Psoas muscle (tissue), 7 donors: ENCODE measurements at regions not wholly inside any gene's neighbourhood (a gene's known extent, or its start where the extent isn't known, plus 50 kb on each side); places are given as distances from the start of the nearest gene placed in this dataset.

Experiments
- ATAC-seq, 4 donors: fragments of 200-7000 bp; cut with Tn5 transposase; one replicate each; pipeline ENCODE4 v1.9.1; 2020; ENCODE audit warnings: moderate library complexity in 3 of 4, mild to moderate bottlenecking in 2 of 4
- DNase-seq, 2 donors: peaks; one replicate each; pipeline ENCODE4 v3.0.0-alpha.2; 2020
- H3K27ac ChIP-seq: fragments of 200-600 bp; one replicate; pipeline ENCODE4 v1.8.0; 2022
- H3K27me3 ChIP-seq, 3 donors: fragments of 200-600 bp in 1 of 3; one replicate each; pipeline versions ENCODE4 v1.6.1 to v1.8.0; 2013 to 2022; ENCODE audit warnings: low read length in 2 of 3, mild to moderate bottlenecking in 2 of 3, moderate library complexity in 1 of 3; ENCODE audit not compliant: insufficient read depth in 3 of 3
- H3K36me3 ChIP-seq, 2 donors: fragments of 200-600 bp in 1 of 2; one replicate each; pipeline versions ENCODE4 v1.6.1 to v1.8.0; 2013 to 2022; ENCODE audit warnings: low read depth in 1 of 2, mild to moderate bottlenecking in 1 of 2, moderate library complexity in 1 of 2; ENCODE audit not compliant: insufficient read depth in 1 of 2
- H3K4me1 ChIP-seq: fragments of 200-600 bp; one replicate; pipeline ENCODE4 v1.8.0; 2022
- H3K4me3 ChIP-seq: fragments of 200-600 bp; one replicate; pipeline ENCODE4 v1.8.0; 2022; ENCODE audit warnings: mild to moderate bottlenecking
- H3K9me3 ChIP-seq: fragments of 200-600 bp; one replicate; pipeline ENCODE4 v1.8.0; 2022
- WGBS, 3 donors: extraction: QIAGEN DNeasy Blood & Tissue Kit; methylation state at CpG; one replicate each; pipeline versions ENCODE4 v1.1.6 to v1.1.7; 2013; 5-methylcytosine and 5-hydroxymethylcytosine counted together
- intact Hi-C, 2 donors: fragments of 100-400 bp; cut with DNase I; formaldehyde crosslinking; loops; one replicate each; pipeline versions ENCODE4 v1.11.0 to v1.14.2; 2022
- TF ChIP-seq, protein P1 (sequence below): fragments of 200-600 bp; IDR thresholded peaks from one replicate; pipeline ENCODE4 v1.8.0; 2022; ENCODE audit warnings: antibody characterized with exemption
- donor health status: healthy with polysubstance abuse.
- donor health status: DM: no; HTN: no; CAD: no; lungs with moderate emphysema.
- donor health status: Bipolar disorder and iron deficiency.
- donor health status: healthy.
- donor health status: DM: yes; HTN: yes; CAD: no.
- donor health status: DM: no; HTN: no; CAD: no.
- donor health status: DM: yes; HTN: yes; CAD: no.

DNA sequence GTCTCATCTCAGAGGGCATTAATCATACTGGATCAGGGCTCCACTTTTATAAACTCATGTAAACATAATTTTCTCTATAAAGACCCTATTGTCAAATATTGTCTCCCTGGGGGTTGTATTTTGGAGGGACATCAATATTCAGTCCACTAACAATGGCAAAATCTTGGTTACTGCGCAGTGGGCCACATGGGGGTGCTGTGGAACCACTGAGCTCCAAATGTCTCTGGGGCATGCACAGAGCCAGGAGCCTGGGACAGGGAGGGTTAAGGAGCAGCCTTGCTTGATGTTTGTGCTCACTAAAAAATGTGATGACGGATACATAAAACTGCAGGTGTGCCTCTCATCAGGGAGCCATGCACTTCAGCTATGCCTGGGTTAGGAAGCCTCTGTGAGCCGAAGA, 62.1 kb upstream of the PRSS58 start:
- no peaks in the 10 kb centered on the region for H3K9me3 ChIP-seq
- no peaks in the 10 kb centered on the region for H3K27me3 ChIP-seq
- DNase-seq = no peak
- no peak for ATAC-seq
- H3K4me3 ChIP-seq = no peak overlapping the region
- intact Hi-C loops = no loop called here
- H3K4me1 ChIP-seq = no peaks in the 10 kb centered on the region
- 32 to 53% (median 45%) methylated on average over 3 of the region's 3 CpGs for WGBS, 3 donors
- TF ChIP-seq, protein P1, sequence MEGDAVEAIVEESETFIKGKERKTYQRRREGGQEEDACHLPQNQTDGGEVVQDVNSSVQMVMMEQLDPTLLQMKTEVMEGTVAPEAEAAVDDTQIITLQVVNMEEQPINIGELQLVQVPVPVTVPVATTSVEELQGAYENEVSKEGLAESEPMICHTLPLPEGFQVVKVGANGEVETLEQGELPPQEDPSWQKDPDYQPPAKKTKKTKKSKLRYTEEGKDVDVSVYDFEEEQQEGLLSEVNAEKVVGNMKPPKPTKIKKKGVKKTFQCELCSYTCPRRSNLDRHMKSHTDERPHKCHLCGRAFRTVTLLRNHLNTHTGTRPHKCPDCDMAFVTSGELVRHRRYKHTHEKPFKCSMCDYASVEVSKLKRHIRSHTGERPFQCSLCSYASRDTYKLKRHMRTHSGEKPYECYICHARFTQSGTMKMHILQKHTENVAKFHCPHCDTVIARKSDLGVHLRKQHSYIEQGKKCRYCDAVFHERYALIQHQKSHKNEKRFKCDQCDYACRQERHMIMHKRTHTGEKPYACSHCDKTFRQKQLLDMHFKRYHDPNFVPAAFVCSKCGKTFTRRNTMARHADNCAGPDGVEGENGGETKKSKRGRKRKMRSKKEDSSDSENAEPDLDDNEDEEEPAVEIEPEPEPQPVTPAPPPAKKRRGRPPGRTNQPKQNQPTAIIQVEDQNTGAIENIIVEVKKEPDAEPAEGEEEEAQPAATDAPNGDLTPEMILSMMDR = no peak
- no peak overlapping the region for H3K27ac ChIP-seq
- H3K36me3 ChIP-seq = no peaks in the 10 kb centered on the region

DNA sequence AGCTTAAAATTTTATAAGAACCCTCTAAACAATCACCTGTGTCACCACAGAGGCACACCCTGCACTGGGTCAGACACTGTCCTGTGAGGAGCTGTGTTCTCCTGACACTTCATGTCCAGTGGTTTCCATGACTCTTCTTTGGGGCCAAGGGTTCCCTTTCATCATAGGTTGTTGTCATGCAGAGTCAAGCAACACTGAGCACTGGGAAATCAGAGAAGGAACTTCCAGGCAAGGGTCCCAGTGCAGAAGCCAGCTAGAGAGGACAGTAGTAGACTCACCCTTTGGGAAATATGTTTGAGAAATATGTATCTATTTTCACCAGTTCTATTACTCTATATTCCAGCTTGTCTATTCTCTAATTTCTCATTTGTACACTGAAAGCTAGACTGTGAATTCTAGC, 56.4 kb upstream of the PRSS58 start:
- Histone ChIP-seq H3K27ac (no peak overlapping the region), H3K27me3 (no peaks in the 10 kb centered on the region), H3K4me1 (no peaks in the 10 kb centered on the region), H3K36me3 (no peaks in the 10 kb centered on the region), H3K9me3 (no peaks in the 10 kb centered on the region), H3K4me3 (no peak overlapping the region)
- DNase-seq (no peak), ATAC-seq (no peak)
- TF ChIP-seq, protein P1 = no peak
- intact Hi-C loops = no loop called here

DNA sequence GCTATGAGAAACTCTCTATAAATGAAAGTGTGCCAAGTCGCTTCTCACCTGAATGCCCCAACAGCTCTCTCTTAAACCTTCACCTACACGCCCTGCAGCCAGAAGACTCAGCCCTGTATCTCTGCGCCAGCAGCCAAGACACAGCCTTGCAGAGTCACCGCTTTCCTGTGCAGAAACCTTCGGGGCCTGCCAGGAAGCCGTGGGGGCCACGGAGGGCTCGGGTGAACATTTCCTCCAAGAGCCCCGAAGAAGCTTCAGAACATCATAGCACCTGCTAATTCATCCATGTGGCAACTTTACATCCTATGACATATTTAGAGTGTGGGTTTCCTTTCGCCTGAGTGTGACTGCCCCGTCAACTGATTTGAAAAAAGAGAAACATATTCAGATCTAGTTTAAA, 55.7 kb upstream of the PRSS58 start:
- ATAC-seq (no peak), DNase-seq (no peak)
- no peaks in the 10 kb centered on the region for H3K27me3 ChIP-seq
- no peak overlapping the region for H3K4me3 ChIP-seq
- intact Hi-C loops = no loop called here
- H3K36me3 ChIP-seq = no peaks in the 10 kb centered on the region
- TF ChIP-seq, protein P1 = no peak
- no peaks in the 10 kb centered on the region for H3K4me1 ChIP-seq
- 69 to 77% (median 71%) methylated on average over 11 of the region's 11 CpGs for WGBS, 3 donors
- no peaks in the 10 kb centered on the region for H3K9me3 ChIP-seq
- no peak overlapping the region for H3K27ac ChIP-seq

DNA sequence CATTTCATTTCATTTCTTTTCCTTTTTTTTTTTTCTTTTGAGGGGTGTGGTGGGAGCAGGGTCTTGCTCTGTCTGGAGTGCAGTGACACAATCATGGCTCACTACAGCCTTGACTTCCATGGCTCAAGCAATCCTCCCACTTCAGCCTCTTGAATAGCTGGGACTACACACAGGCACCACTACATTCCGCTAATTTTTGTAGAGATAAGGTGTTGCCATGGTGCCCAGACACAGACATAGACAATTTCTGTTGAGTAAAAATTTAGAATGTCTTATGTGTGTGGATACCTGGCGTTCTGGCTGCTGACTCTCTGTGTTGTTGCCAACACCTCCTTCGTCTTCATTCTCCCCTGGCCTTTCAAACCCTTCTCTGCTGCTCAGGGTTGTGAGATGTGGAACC, 54.0 kb upstream of the PRSS58 start:
- ATAC-seq (no peak), DNase-seq (no peak)
- Histone ChIP-seq H3K4me1 (no peaks in the 10 kb centered on the region), H3K27ac (no peak overlapping the region), H3K9me3 (no peaks in the 10 kb centered on the region), H3K27me3 (no peaks in the 10 kb centered on the region), H3K36me3 (no peaks in the 10 kb centered on the region), H3K4me3 (no peak overlapping the region)
- TF ChIP-seq, protein P1 = no peak
- WGBS, 3 donors = 84 to 90% (median 88%) methylated on average over 3 of the region's 3 CpGs
- intact Hi-C loops = no loop called here

DNA sequence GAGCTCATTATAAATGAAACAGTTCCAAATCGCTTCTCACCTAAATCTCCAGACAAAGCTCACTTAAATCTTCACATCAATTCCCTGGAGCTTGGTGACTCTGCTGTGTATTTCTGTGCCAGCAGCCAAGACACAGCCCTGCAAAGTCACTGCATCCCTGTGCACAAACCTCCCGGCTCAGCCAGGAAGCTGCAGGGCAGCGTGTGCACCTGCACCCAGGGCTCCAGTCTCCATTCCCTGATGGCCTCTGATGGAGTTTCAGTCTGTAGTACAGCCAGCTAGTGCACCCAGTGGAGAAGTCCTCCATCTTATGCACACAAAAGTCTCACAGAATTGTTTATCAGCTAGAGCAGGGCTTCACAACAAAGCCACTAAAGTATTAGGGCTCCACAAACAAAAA, 51.1 kb upstream of the PRSS58 start:
- no peaks in the 10 kb centered on the region for H3K9me3 ChIP-seq
- H3K36me3 ChIP-seq = no peaks in the 10 kb centered on the region
- ATAC-seq (no peak), DNase-seq (no peak)
- WGBS, 3 donors = 62 to 67% (median 65%) methylated on average over 3 of the region's 3 CpGs
- H3K27ac ChIP-seq = no peak overlapping the region
- H3K27me3 ChIP-seq = no peaks in the 10 kb centered on the region
- no peak overlapping the region for H3K4me3 ChIP-seq
- TF ChIP-seq, protein P1 = no peak
- no peaks in the 10 kb centered on the region for H3K4me1 ChIP-seq
- intact Hi-C loops = loop anchor here (2.0 kb wide), 1 partner anchor 36 kb away; no protein-coding TSS in a partner anchor
